HG03135 (cell line): ENCODE measurements at regions not wholly inside any gene's neighbourhood (a gene's known extent, or its start where the extent isn't known, plus 50 kb on each side); places are given as distances from the start of the nearest gene placed in this dataset.
A peak's percentile ranks its signal among the peaks of the same experiment; 100 is the strongest.
"Not testable (repeated sequence)": the region's sequence is repeated elsewhere in the genome, so short reads cannot be mapped to it uniquely, and the experiment has no call there.

Experiments used
- ATAC-seq: cut with Tn5 transposase; IDR thresholded peaks from one replicate; pipeline ENCODE4 v1.9.1; 2021; ENCODE audit warnings: mild to moderate bottlenecking, moderate library complexity; ENCODE audit not compliant: unreplicated experiment

- no peak for ATAC-seq
Observed at GRCh38 chr4:117661091-117662072, 372.9 kb upstream of the NDST3 start.

- ATAC-seq: no peak
Observed at GRCh38 chr4:117664706-117665444, 369.4 kb upstream of the NDST3 start.

GRCh38 chr4:117676153-117676552, 358.1 kb upstream of the NDST3 start:
- ATAC-seq: no peak

GRCh38 chr4:117678861-117679260, 355.4 kb upstream of the NDST3 start:
- ATAC-seq: no peak

- ATAC-seq: no peak
Observed at GRCh38 chr4:117691572-117692351, 342.5 kb upstream of the NDST3 start.

GRCh38 chr4:117692538-117692937, 341.7 kb upstream of the NDST3 start:
- no peak for ATAC-seq

GRCh38 chr4:117699595-117699994, 334.7 kb upstream of the NDST3 start:
- no peak for ATAC-seq

- ATAC-seq: peak; percentile 57
Observed at GRCh38 chr4:117700111-117700892, 334.0 kb upstream of the NDST3 start.

- no peak for ATAC-seq
Observed at GRCh38 chr4:117702353-117702752, 331.9 kb upstream of the NDST3 start.

GRCh38 chr4:117704721-117705120, 329.6 kb upstream of the NDST3 start:
- no peak for ATAC-seq

GRCh38 chr4:117740736-117741135, 293.6 kb upstream of the NDST3 start:
- no peak for ATAC-seq

- not testable (repeated sequence) for ATAC-seq
Observed at GRCh38 chr4:117745379-117745778, 288.9 kb upstream of the NDST3 start.

GRCh38 chr4:117755438-117755837, 278.8 kb upstream of the NDST3 start:
- ATAC-seq: no peak

GRCh38 chr4:117768610-117769009, 265.7 kb upstream of the NDST3 start:
- no peak for ATAC-seq

- no peak for ATAC-seq
Observed at GRCh38 chr4:117770269-117771102, 263.8 kb upstream of the NDST3 start.

- no peak for ATAC-seq
Observed at GRCh38 chr4:117771647-117772337, 262.5 kb upstream of the NDST3 start.

GRCh38 chr4:117773064-117773936, 261.0 kb upstream of the NDST3 start:
- no peak for ATAC-seq

GRCh38 chr4:117777721-117778120, 256.6 kb upstream of the NDST3 start:
- no peak for ATAC-seq
